ENCODE measurements at regions not wholly inside any gene's neighbourhood (a gene's known extent, or its start where the extent isn't known, plus 50 kb on each side); places are given as distances from the start of the nearest gene placed in this dataset.

DNA sequence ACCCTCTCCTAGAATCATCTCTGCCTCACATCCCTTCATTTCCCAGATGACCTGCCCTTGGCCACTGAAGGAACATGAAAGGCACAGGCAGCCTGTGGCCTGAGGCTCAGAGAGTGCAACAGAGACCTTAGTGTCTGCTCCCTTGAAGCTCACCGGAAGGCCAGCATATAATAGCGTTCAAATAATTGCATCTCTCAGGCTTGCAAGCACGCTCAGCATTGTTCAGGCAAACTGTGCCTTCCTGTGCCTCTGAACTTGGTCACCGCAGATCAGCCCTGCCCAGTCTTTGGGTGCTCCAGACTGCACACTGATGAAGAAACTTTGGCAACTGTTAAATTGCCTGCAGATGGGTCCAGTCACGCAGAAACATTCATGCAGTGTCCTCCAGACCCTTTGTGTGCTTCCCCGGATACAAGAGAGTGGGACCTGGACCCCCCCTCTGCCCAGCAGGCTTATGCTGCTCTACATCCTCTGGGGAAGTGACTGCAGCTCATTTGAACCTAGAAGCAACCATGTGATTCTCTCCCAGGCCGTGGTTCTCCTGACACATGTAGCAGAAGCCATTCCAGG, 216.0 kb upstream of the ANKRD55 start:
- Histone ChIP-seq H3K27ac (no peak overlapping the region), H3K4me1 (peaks cover 16% of the 10 kb centered on the region), H3K4me3 (no peak overlapping the region), H3K27me3 (no peaks in the 10 kb centered on the region), H3K9me3 (no peaks in the 10 kb centered on the region), H3K36me3 (no peaks in the 10 kb centered on the region)
- WGBS: 78% methylated on average over 4 of the region's 7 CpGs
- DNase-seq (ENCODE audit: low spot score in 2 of 2): no peak
- TF ChIP-seq POLR2AphosphoS5 (IDR thresholded peaks at IDR 0.05): no peak
- TF ChIP-seq CTCF (IDR thresholded peaks at IDR 0.05): no peak
- no peak for TF ChIP-seq EP300 (IDR thresholded peaks at IDR 0.05)
- no peak for TF ChIP-seq POLR2A (IDR thresholded peaks at IDR 0.05)

DNA sequence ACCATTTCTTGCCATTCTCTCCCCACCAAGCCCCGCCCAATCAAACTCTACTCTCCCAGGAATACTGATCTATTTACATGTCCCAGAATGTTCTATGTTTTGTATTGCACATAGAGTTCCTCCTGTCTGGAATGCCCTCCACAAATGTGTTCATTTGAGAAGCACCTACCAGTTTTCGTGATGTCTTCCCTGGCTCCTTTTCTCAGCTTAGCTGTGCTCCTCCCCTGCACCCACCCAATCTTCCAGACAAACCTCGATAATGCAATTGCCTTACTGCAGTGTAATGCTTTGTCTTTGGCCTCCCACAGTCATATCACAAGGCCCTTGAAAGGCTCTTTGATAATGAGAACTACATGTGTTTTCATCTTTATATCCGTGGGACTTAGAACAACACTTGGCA, 214.5 kb upstream of the ANKRD55 start:
- TF ChIP-seq POLR2AphosphoS5 (IDR thresholded peaks at IDR 0.05) (no peak), CTCF (IDR thresholded peaks at IDR 0.05) (no peak), POLR2A (IDR thresholded peaks at IDR 0.05) (no peak), EP300 (IDR thresholded peaks at IDR 0.05) (no peak)
- Histone ChIP-seq H3K9me3 (no peaks in the 10 kb centered on the region), H3K4me1 (peaks cover 12% of the 10 kb centered on the region), H3K36me3 (no peaks in the 10 kb centered on the region), H3K27me3 (no peaks in the 10 kb centered on the region), H3K4me3 (no peak overlapping the region), H3K27ac (no peak overlapping the region)
- DNase-seq (ENCODE audit: low spot score in 2 of 2): no peak
- WGBS: 84% methylated on average over 4 of the region's 4 CpGs

GRCh38 chr5:56447232-56447631, 214.1 kb upstream of the ANKRD55 start:
- DNase-seq (ENCODE audit: low spot score in 2 of 2): no peak
- no peaks in the 10 kb centered on the region for H3K9me3 ChIP-seq
- no peaks in the 10 kb centered on the region for H3K36me3 ChIP-seq
- TF ChIP-seq POLR2AphosphoS5 (IDR thresholded peaks at IDR 0.05) (no peak), EP300 (IDR thresholded peaks at IDR 0.05) (no peak), POLR2A (IDR thresholded peaks at IDR 0.05) (no peak), CTCF (IDR thresholded peaks at IDR 0.05) (no peak)
- 86% methylated on average over 4 of the region's 4 CpGs for WGBS
- H3K27ac ChIP-seq: no peak overlapping the region
- H3K27me3 ChIP-seq: no peaks in the 10 kb centered on the region
- H3K4me1 ChIP-seq: peaks cover 10% of the 10 kb centered on the region
- H3K4me3 ChIP-seq: no peak overlapping the region

DNA sequence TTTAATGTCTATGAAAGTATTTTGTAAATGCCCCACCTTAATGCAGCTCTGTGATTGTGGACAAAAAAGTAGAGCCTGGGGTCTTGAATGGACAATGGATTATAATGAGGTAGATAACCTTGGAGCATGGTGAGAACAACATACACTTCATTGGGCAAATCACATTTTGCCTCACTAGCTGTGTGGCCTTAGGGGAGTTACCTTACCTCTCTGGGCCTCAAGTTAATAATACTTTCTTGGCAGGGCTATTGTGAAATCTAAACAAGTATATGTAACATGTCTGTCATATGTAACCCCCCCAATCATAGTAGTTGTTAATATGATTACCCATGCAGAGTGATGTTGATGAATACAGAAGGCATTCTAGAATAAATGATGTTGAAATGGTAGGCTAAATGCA, 213.6 kb upstream of the ANKRD55 start:
- H3K27me3 ChIP-seq: no peaks in the 10 kb centered on the region
- H3K4me1 ChIP-seq: peaks cover 10% of the 10 kb centered on the region
- H3K4me3 ChIP-seq: no peak overlapping the region
- no peak overlapping the region for H3K27ac ChIP-seq
- no peak for DNase-seq (ENCODE audit: low spot score in 2 of 2)
- no peaks in the 10 kb centered on the region for H3K9me3 ChIP-seq
- no peaks in the 10 kb centered on the region for H3K36me3 ChIP-seq
- no peak for TF ChIP-seq CTCF (IDR thresholded peaks at IDR 0.05)
- TF ChIP-seq EP300 (IDR thresholded peaks at IDR 0.05): no peak
- TF ChIP-seq POLR2A (IDR thresholded peaks at IDR 0.05): no peak
- no peak for TF ChIP-seq POLR2AphosphoS5 (IDR thresholded peaks at IDR 0.05)

GRCh38 chr5:56443826-56444225, 210.7 kb upstream of the ANKRD55 start:
- 73% methylated on average over 2 of the region's 2 CpGs for WGBS
- TF ChIP-seq POLR2A (IDR thresholded peaks at IDR 0.05) (no peak), POLR2AphosphoS5 (IDR thresholded peaks at IDR 0.05) (no peak), EP300 (IDR thresholded peaks at IDR 0.05) (no peak), CTCF (IDR thresholded peaks at IDR 0.05) (no peak)

More at GRCh38 chr5:56443826-56444225, 210.7 kb upstream of the ANKRD55 start:
- H3K27ac ChIP-seq: no peak overlapping the region
- peaks cover 13% of the 10 kb centered on the region for H3K4me1 ChIP-seq
- no peak overlapping the region for H3K4me3 ChIP-seq
- no peaks in the 10 kb centered on the region for H3K27me3 ChIP-seq
- no peaks in the 10 kb centered on the region for H3K9me3 ChIP-seq
- H3K36me3 ChIP-seq: no peaks in the 10 kb centered on the region
- no peak for DNase-seq (ENCODE audit: low spot score in 2 of 2)

Measured in suprapubic skin (tissue), 4 donors.